ENCODE measurements at regions not wholly inside any gene's neighbourhood (a gene's known extent, or its start where the extent isn't known, plus 50 kb on each side); places are given as distances from the start of the nearest gene placed in this dataset.

- TF ChIP-seq, protein P1, sequence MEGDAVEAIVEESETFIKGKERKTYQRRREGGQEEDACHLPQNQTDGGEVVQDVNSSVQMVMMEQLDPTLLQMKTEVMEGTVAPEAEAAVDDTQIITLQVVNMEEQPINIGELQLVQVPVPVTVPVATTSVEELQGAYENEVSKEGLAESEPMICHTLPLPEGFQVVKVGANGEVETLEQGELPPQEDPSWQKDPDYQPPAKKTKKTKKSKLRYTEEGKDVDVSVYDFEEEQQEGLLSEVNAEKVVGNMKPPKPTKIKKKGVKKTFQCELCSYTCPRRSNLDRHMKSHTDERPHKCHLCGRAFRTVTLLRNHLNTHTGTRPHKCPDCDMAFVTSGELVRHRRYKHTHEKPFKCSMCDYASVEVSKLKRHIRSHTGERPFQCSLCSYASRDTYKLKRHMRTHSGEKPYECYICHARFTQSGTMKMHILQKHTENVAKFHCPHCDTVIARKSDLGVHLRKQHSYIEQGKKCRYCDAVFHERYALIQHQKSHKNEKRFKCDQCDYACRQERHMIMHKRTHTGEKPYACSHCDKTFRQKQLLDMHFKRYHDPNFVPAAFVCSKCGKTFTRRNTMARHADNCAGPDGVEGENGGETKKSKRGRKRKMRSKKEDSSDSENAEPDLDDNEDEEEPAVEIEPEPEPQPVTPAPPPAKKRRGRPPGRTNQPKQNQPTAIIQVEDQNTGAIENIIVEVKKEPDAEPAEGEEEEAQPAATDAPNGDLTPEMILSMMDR (IDR thresholded peaks at IDR 0.05; ENCODE audit: extremely low read depth, insufficient read depth, missing control alignments), result no peak
- in situ Hi-C loops (cut with MboI; ENCODE audit: low pct_unique_long_range_greater_than_20kb, low sequenced_read_pairs, unreplicated experiment), result no loop called here
- DNase-seq (ENCODE audit: low spot score), result no peak
Observed at GRCh38 chr3:191003742-191004141, 141.2 kb upstream of the GMNC start.

DNA sequence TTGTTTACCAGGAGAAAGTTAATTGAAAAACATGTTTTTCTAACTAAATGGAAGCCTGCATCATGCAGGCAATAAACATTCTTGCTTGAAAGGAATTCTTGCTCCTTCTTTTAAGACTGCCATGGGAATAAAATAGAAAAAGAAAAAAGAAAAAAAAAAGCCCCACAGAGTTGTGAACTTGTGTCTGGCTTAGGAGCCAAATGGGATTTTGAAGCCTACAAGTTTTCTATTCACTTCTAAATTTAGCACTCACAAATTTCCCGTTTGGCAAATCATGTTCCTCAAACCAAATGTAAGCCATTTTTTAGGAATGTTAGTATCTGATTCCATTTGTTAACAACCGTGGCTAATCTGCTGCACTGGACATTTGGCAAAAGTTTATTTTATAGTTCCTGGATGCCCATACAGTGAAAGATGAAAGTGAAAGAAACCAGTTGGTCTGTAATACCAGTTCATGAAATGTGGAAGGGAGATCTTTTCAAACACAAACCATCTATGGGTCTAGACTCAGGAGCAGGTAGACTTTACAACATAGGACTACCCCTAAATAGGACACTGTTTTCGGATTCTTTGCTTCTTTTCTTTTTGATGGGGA is 133.8 kb upstream of the GMNC start:
- in situ Hi-C loops (cut with MboI; ENCODE audit: low pct_unique_long_range_greater_than_20kb, low sequenced_read_pairs, unreplicated experiment), result no loop called here
- TF ChIP-seq, protein P1 (IDR thresholded peaks at IDR 0.05; ENCODE audit: extremely low read depth, insufficient read depth, missing control alignments), result no peak
- no peak for DNase-seq (ENCODE audit: low spot score)

- DNase-seq (ENCODE audit: low spot score), result no peak
- TF ChIP-seq, protein P1 (IDR thresholded peaks at IDR 0.05; ENCODE audit: extremely low read depth, insufficient read depth, missing control alignments), result no peak
- in situ Hi-C loops (cut with MboI; ENCODE audit: low pct_unique_long_range_greater_than_20kb, low sequenced_read_pairs, unreplicated experiment), result no loop called here
Observed at GRCh38 chr3:190995156-190995555, 132.7 kb upstream of the GMNC start.

DNA sequence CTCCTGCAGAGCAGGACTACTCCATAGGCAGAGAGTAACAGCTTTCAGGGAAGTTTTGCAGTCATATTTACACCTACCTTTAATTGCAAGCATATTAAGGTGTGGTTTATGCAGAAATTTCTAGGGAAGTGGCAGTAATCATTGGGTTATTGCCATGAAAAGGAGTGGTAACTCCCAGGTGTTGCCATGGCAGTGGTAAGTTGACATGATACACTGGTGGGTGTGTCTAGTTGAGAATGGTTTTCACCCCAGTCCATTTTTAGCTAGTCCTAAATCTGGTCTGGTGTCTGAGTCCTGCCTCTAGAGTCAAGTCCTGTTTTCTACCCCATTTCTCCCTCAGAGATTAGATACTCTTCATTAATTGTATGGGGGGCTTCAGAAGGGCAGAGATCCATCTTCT is 128.4 kb upstream of the GMNC start:
- TF ChIP-seq, protein P1 (IDR thresholded peaks at IDR 0.05; ENCODE audit: extremely low read depth, insufficient read depth, missing control alignments), result no peak
- DNase-seq (ENCODE audit: low spot score), result no peak

GRCh38 chr3:190989218-190989617 is 126.7 kb upstream of the GMNC start:
- DNase-seq (ENCODE audit: low spot score), result no peak
- in situ Hi-C loops (cut with MboI; ENCODE audit: low pct_unique_long_range_greater_than_20kb, low sequenced_read_pairs, unreplicated experiment), result no loop called here
- TF ChIP-seq, protein P1 (IDR thresholded peaks at IDR 0.05; ENCODE audit: extremely low read depth, insufficient read depth, missing control alignments), result no peak

More for the DNA sequence above, 128.4 kb upstream of the GMNC start:
- in situ Hi-C loops (cut with MboI; ENCODE audit: low pct_unique_long_range_greater_than_20kb, low sequenced_read_pairs, unreplicated experiment), result no loop called here

DNA sequence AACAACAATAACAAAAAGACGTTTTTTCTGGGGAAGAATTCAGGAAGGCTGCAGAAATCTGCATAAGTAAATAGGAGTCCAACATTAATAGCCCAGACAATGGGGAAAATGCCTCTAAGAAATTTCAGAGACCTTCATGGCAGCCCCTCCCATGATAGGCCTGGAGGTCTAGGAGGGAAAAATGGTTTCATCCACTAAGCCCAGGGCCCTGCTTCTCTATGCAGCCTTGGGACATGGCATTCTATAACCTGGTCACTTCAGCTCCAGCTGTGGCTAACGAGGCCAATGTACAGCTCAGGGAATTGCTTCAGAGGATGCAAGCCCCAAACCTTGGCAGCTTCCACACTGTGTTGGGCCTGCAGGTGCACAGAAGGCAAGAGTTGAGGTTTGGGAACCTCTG is 125.6 kb upstream of the GMNC start:
- TF ChIP-seq, protein P1 (IDR thresholded peaks at IDR 0.05; ENCODE audit: extremely low read depth, insufficient read depth, missing control alignments), result no peak

More for the DNA sequence above, 125.6 kb upstream of the GMNC start:
- no peak for DNase-seq (ENCODE audit: low spot score)
- in situ Hi-C loops (cut with MboI; ENCODE audit: low pct_unique_long_range_greater_than_20kb, low sequenced_read_pairs, unreplicated experiment), result no loop called here
